Neural cell (in vitro differentiated cells): ENCODE measurements at regions not wholly inside any gene's neighbourhood (a gene's known extent, or its start where the extent isn't known, plus 50 kb on each side); places are given as distances from the start of the nearest gene placed in this dataset.

Experiments used
- H2AFZ ChIP-seq: fragments of 200-600, 300-800 bp; sonication (generic), shearing (Covaris generic); 2 replicates; pipeline ENCODE4 v1.6.0; 2014; ENCODE audit warnings: low read depth, mild to moderate bottlenecking, antibody characterized with exemption, low read length, moderate library complexity
- H3F3A ChIP-seq: fragments of 200-600 bp; shearing (Covaris generic); 2 replicates; pipeline ENCODE4 v1.6.1; 2016; ENCODE audit warnings: mild to moderate bottlenecking, moderate library complexity, mixed read lengths, antibody characterized with exemption, low read length; ENCODE audit not compliant: insufficient read depth, poor library complexity, severe bottlenecking
- H3K27ac ChIP-seq: fragments of 200-600, 300-800 bp; sonication (generic), shearing (Covaris generic); 2 replicates; pipeline ENCODE4 v1.5.1; 2014; ENCODE audit warnings: mild to moderate bottlenecking, low read length, moderate library complexity
- H3K27me3 ChIP-seq: fragments of 300-800, 200-600 bp; sonication (generic), shearing (Covaris generic); 2 replicates; pipeline ENCODE4 v1.6.0; 2014; ENCODE audit warnings: mild to moderate bottlenecking, low read depth, low read length, moderate library complexity; ENCODE audit not compliant: insufficient read depth
- H3K36me3 ChIP-seq: fragments of 300-800, 200-600 bp; sonication (generic), shearing (Covaris generic); 2 replicates; pipeline ENCODE4 v1.5.1; 2014; ENCODE audit warnings: mild to moderate bottlenecking, antibody characterized with exemption, low read length, moderate library complexity; ENCODE audit not compliant: insufficient read depth
- H3K4me2 ChIP-seq: fragments of 300-800, 200-600 bp; sonication (generic), shearing (Covaris generic); 2 replicates; pipeline ENCODE4 v1.6.0; 2014; ENCODE audit warnings: mild to moderate bottlenecking, low read length
- H3K4me3 ChIP-seq: fragments of 300-800, 200-600 bp; sonication (generic), shearing (Covaris generic); 2 replicates; pipeline ENCODE4 v1.5.1; 2014; ENCODE audit warnings: mild to moderate bottlenecking, low read length, moderate library complexity
- H3K79me2 ChIP-seq: fragments of 200-600 bp; shearing (Covaris generic); replicated peaks from 2 replicates; pipeline ENCODE4 v1.6.0; 2014; ENCODE audit warnings: mild to moderate bottlenecking, low read length, moderate library complexity; ENCODE audit not compliant: insufficient read depth
- H3K9ac ChIP-seq: fragments of 300-800, 200-600 bp; sonication (generic), shearing (Covaris generic); 2 replicates; pipeline ENCODE4 v1.6.1; 2016; ENCODE audit warnings: mild to moderate bottlenecking, low read length, mixed read lengths
- H3K9me2 ChIP-seq: fragments of 200-600 bp; shearing (Covaris generic); 2 replicates; pipeline ENCODE4 v1.6.1; 2016; ENCODE audit warnings: mild to moderate bottlenecking, low read length, mixed read lengths; ENCODE audit not compliant: insufficient read depth
- H3K9me3 ChIP-seq: fragments of 200-600, 300-800 bp; sonication (generic), shearing (Covaris generic); 2 replicates; pipeline ENCODE4 v1.6.1; 2016; ENCODE audit warnings: mild to moderate bottlenecking, mixed run types, low read length, moderate library complexity, mixed read lengths
- H4K20me1 ChIP-seq: fragments of 200-600 bp; shearing (Covaris generic); 2 replicates; pipeline ENCODE4 v1.6.1; 2016; ENCODE audit warnings: mild to moderate bottlenecking, mixed run types; ENCODE audit not compliant: insufficient read depth
- CTCF ChIP-seq: fragments of 450-650 bp; IDR thresholded peaks from 2 replicates; pipeline ENCODE4 v1.5.1; 2014; ENCODE audit warnings: antibody characterized with exemption, mild to moderate bottlenecking, moderate library complexity; ENCODE audit not compliant: poor library complexity, severe bottlenecking
- EP300 ChIP-seq: fragments of 450-650 bp; conservative IDR thresholded peaks from 2 replicates; pipeline ENCODE4 v1.6.1; 2014; ENCODE audit warnings: antibody characterized with exemption, mild to moderate bottlenecking, moderate library complexity; ENCODE audit not compliant: poor library complexity, severe bottlenecking
- EZH2 ChIP-seq: fragments of 200-600, 300-800 bp; shearing (Covaris generic), sonication (generic); IDR thresholded peaks from 2 replicates; pipeline ENCODE4 v1.6.1; 2014; ENCODE audit warnings: antibody characterized with exemption, low read length, borderline replicate concordance, mild to moderate bottlenecking; ENCODE audit not compliant: insufficient read depth, poor library complexity, severe bottlenecking
- MXI1 ChIP-seq: fragments of 450-650 bp; conservative IDR thresholded peaks from 2 replicates; pipeline ENCODE4 v1.6.1; 2014; ENCODE audit warnings: antibody characterized with exemption, mild to moderate bottlenecking; ENCODE audit not compliant: poor library complexity, severe bottlenecking
- POLR2AphosphoS5 ChIP-seq: IDR thresholded peaks from 2 replicates; pipeline ENCODE4 v1.6.1; 2012
- RAD21 ChIP-seq: fragments of 450-650 bp; conservative IDR thresholded peaks from 2 replicates; pipeline ENCODE4 v1.6.1; 2014; ENCODE audit warnings: antibody characterized with exemption, mild to moderate bottlenecking, moderate library complexity
- SMC3 ChIP-seq: fragments of 450-650 bp; conservative IDR thresholded peaks from 2 replicates; pipeline ENCODE4 v1.6.1; 2014; ENCODE audit warnings: antibody characterized with exemption, mild to moderate bottlenecking, moderate library complexity; ENCODE audit not compliant: poor library complexity
- TAF1 ChIP-seq: IDR thresholded peaks from 2 replicates; pipeline ENCODE4 v1.6.1; 2012; ENCODE audit warnings: low read depth
- TF ChIP-seq, protein P1 (sequence below): IDR thresholded peaks from 2 replicates; pipeline ENCODE4 v1.6.1; 2012; ENCODE audit warnings: borderline replicate concordance

DNA sequence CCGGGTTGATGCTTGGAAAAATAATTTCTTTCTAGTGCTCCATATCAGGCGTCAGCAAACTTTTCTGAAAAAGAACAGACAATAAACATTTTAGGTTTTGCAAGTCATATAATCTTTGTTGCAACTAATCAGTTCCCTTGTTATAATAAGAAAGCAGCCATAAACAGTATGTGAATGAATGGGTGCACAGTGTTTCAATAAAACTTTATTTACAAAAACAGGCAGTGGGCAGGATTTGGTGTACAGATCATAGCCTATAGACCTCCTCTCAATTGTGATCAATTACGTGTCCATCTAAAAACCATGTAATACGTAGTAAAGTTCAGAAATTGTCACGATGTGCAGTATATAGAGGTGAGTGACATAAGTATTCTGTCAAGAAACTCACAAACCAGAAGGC is 143.4 kb downstream of the AREG start:
- H3K27ac ChIP-seq = no peak overlapping the region
- no peak overlapping the region for H3K4me3 ChIP-seq
- no peaks in the 10 kb centered on the region for H4K20me1 ChIP-seq

DNA sequence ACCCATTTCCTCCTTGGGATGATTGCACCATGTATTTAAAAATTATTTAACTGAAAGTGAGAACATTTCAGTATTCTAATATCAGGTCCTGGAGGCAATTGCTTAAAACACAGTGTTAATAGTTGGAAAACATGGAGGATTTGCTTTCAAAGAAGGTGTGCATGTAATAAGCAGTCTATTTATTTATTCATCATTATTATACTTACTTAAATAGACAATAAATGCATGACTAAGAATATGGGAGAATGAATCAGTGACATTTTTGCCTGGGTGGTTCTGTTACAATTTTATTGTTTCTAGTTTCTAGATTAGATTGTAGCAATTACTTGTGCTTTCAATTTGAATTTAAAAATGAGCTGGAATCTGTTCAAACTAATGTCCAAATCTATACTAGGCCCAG is 145.5 kb downstream of the AREG start:
- no peaks in the 10 kb centered on the region for H4K20me1 ChIP-seq
- no peak overlapping the region for H3K27ac ChIP-seq
- no peak overlapping the region for H3K4me3 ChIP-seq
- no peaks in the 10 kb centered on the region for H3K9me2 ChIP-seq
- H3F3A ChIP-seq = no peaks in the 10 kb centered on the region
- H3K9ac ChIP-seq = no peak overlapping the region
- H3K79me2 ChIP-seq = no peaks in the 10 kb centered on the region
- no peak overlapping the region for H3K4me2 ChIP-seq
- no peaks in the 10 kb centered on the region for H3K27me3 ChIP-seq
- H3K9me3 ChIP-seq = no peaks in the 10 kb centered on the region
- no peak overlapping the region for H2AFZ ChIP-seq
- TF ChIP-seq SMC3 = no peak
- TF ChIP-seq MXI1 = no peak
- TF ChIP-seq EP300 = no peak
- TF ChIP-seq TAF1 = no peak
- TF ChIP-seq CTCF = no peak
- TF ChIP-seq POLR2AphosphoS5 = no peak
- TF ChIP-seq EZH2 = no peak
- TF ChIP-seq RAD21 = no peak
- TF ChIP-seq, protein P1, sequence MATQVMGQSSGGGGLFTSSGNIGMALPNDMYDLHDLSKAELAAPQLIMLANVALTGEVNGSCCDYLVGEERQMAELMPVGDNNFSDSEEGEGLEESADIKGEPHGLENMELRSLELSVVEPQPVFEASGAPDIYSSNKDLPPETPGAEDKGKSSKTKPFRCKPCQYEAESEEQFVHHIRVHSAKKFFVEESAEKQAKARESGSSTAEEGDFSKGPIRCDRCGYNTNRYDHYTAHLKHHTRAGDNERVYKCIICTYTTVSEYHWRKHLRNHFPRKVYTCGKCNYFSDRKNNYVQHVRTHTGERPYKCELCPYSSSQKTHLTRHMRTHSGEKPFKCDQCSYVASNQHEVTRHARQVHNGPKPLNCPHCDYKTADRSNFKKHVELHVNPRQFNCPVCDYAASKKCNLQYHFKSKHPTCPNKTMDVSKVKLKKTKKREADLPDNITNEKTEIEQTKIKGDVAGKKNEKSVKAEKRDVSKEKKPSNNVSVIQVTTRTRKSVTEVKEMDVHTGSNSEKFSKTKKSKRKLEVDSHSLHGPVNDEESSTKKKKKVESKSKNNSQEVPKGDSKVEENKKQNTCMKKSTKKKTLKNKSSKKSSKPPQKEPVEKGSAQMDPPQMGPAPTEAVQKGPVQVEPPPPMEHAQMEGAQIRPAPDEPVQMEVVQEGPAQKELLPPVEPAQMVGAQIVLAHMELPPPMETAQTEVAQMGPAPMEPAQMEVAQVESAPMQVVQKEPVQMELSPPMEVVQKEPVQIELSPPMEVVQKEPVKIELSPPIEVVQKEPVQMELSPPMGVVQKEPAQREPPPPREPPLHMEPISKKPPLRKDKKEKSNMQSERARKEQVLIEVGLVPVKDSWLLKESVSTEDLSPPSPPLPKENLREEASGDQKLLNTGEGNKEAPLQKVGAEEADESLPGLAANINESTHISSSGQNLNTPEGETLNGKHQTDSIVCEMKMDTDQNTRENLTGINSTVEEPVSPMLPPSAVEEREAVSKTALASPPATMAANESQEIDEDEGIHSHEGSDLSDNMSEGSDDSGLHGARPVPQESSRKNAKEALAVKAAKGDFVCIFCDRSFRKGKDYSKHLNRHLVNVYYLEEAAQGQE = no peak
- H3K36me3 ChIP-seq = no peaks in the 10 kb centered on the region

More for the DNA sequence above, 143.4 kb downstream of the AREG start:
- TF ChIP-seq RAD21 (no peak), CTCF (no peak), MXI1 (no peak), EZH2 (no peak), SMC3 (no peak), POLR2AphosphoS5 (no peak), EP300 (no peak), TAF1 (no peak)
- TF ChIP-seq, protein P1 = no peak
- Histone ChIP-seq H3K4me2 (no peak overlapping the region), H3K9ac (no peak overlapping the region), H2AFZ (no peak overlapping the region), H3K79me2 (no peaks in the 10 kb centered on the region), H3F3A (no peaks in the 10 kb centered on the region), H3K9me3 (no peaks in the 10 kb centered on the region), H3K9me2 (no peaks in the 10 kb centered on the region), H3K36me3 (no peaks in the 10 kb centered on the region), H3K27me3 (no peaks in the 10 kb centered on the region)
